T-cell (primary cell): ENCODE measurements at regions not wholly inside any gene's neighbourhood (a gene's known extent, or its start where the extent isn't known, plus 50 kb on each side); places are given as distances from the start of the nearest gene placed in this dataset.

Source experiments
- ATAC-seq, 4 experiments: fragments of 200-7000 bp in 3 of 4; fragments of 150-1000 bp in 1 of 4; cut with Tn5 transposase; replicated peaks in 1 of 4; 1 replicate in 3 of 4; 2 replicates in 1 of 4; pipeline ENCODE4 v1.10.0; 2021; ENCODE audit warnings: moderate library complexity in 3 of 4, mild to moderate bottlenecking in 2 of 4, moderate number of reproducible peaks in 1 of 4
- CTCF ChIA-PET, 2 donors: fragments of 300-600 bp; sonication (Branson Sonifier 250); formaldehyde crosslinking; loops; one replicate each; lab custom pipeline; 2022; ENCODE audit warnings: antibody characterized with exemption in 2 of 2; lab: Charles Lee
- POLR2A ChIA-PET, 2 donors: fragments of 300-600 bp; sonication (Branson Sonifier 250); formaldehyde crosslinking; loops; one replicate each; lab custom pipeline; 2022; ENCODE audit warnings: antibody characterized with exemption in 2 of 2; lab: Charles Lee
- DNase-seq, 35 experiments: peaks; one replicate each; pipeline versions ENCODE4 v3.0.0 to v3.0.0-alpha.2; 2013 to 2023
- H3K27ac ChIP-seq: one replicate; pipeline ENCODE4 v1.5.1; 2013; ENCODE audit warnings: low read length
- H3K27me3 ChIP-seq, 2 experiments: replicated peaks in 1 of 2; 1 replicate in 1 of 2; 2 replicates in 1 of 2; pipeline versions ENCODE4 v1.6.1 to v1.7.0; 2013; ENCODE audit warnings: low read length in 1 of 2, mixed read lengths in 1 of 2; ENCODE audit not compliant: control insufficient read depth in 2 of 2, insufficient read depth in 2 of 2; ENCODE audit errors: extremely low read depth in 1 of 2
- H3K36me3 ChIP-seq, 2 donors: 1 replicate in 1 of 2; 2 replicates in 1 of 2; pipeline versions ENCODE4 v1.6.1 to v1.7.0; 2013; ENCODE audit warnings: low read length in 1 of 2; ENCODE audit not compliant: control insufficient read depth in 2 of 2, insufficient read depth in 1 of 2; ENCODE audit errors: extremely low read depth in 1 of 2
- H3K4me1 ChIP-seq, 2 experiments: 1 replicate in 1 of 2; 2 replicates in 1 of 2; pipeline versions ENCODE4 v1.6.1 to v1.7.0; 2013; ENCODE audit warnings: low read length in 2 of 2, mixed read lengths in 1 of 2; ENCODE audit not compliant: insufficient read depth in 2 of 2, control insufficient read depth in 1 of 2; ENCODE audit errors: extremely low read depth in 1 of 2
- H3K4me3 ChIP-seq, 2 donors: 1 replicate in 1 of 2; 2 replicates in 1 of 2; pipeline versions ENCODE4 v1.5.1 to v1.7.0; 2013; ENCODE audit warnings: mild to moderate bottlenecking in 2 of 2, low read length in 1 of 2, moderate library complexity in 1 of 2; ENCODE audit not compliant: control insufficient read depth in 1 of 2; ENCODE audit errors: extremely low read depth in 1 of 2
- H3K9me3 ChIP-seq: 2 replicates; pipeline ENCODE4 v1.7.0; 2013
- H3K27ac Mint-ChIP-seq, 2 donors: one replicate each; pipeline ENCODE4 v1.8.0; 2020 to 2021; ENCODE audit warnings: mild to moderate bottlenecking in 2 of 2, mixed read lengths in 2 of 2
- H3K27me3 Mint-ChIP-seq, 2 donors: one replicate each; pipeline ENCODE4 v1.8.0; 2021 to 2022; ENCODE audit warnings: mixed read lengths in 2 of 2
- H3K36me3 Mint-ChIP-seq: one replicate; pipeline ENCODE4 v1.8.0; 2021; ENCODE audit warnings: mixed read lengths
- H3K4me1 Mint-ChIP-seq, 3 donors: one replicate each; pipeline ENCODE4 v1.8.0; 2020 to 2022; ENCODE audit warnings: mixed read lengths in 3 of 3, mild to moderate bottlenecking in 1 of 3
- H3K4me3 Mint-ChIP-seq, 3 donors: one replicate each; pipeline ENCODE4 v1.8.0; 2020 to 2022; ENCODE audit warnings: mild to moderate bottlenecking in 3 of 3, mixed read lengths in 3 of 3, moderate library complexity in 3 of 3
- H3K9me3 Mint-ChIP-seq, 3 donors: one replicate each; pipeline ENCODE4 v1.8.0; 2020 to 2022; ENCODE audit warnings: mixed read lengths in 3 of 3
- WGBS: methylation state at CpG from one replicate; pipeline ENCODE4 v1.1.5; 2013; ENCODE audit warnings: missing lambda C conversion rate; ENCODE audit not compliant: insufficient coverage; 5-methylcytosine and 5-hydroxymethylcytosine counted together

DNA sequence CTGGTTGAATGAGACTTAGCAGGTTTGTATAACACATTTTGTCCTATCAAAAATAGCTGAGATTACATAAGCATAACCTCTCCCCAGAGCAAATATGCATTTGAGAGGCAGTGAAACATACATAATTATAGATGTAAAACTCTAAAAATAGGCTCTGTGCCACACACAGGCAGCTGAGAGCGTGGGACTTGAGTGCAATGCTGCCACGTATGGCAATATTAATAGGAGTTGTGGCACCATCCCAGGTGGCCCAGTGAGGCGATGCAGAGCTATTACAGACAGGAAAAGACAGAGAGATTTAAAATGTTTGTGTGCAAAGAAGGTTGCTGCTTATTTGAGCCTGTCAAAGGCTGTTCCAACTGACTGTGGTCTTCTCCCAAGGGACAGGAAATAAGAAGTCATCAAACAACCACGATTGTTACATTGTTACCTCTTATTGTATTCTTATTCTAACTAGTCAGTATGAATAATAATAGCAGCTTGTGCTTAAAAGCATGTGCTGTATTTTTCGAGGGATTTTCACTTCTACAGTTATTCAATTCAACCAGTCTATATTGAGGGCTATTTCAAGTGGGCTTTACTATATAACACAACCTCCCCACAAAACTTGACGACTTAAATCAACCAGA, 116.5 kb downstream of the SALL1 start:
- no peak overlapping the region for H3K27ac ChIP-seq
- no peaks in the 10 kb centered on the region for H3K4me1 ChIP-seq
- no peaks in the 10 kb centered on the region for H3K9me3 Mint-ChIP-seq
- no peak for DNase-seq
- H3K27me3 ChIP-seq, result peaks cover 0 to 2% of the 10 kb centered on the region in 2 experiments
- WGBS, result 63% methylated on average over 2 of the region's 6 CpGs
- H3K4me3 ChIP-seq, result no peak overlapping the region
- H3K4me1 Mint-ChIP-seq, result no peaks in the 10 kb centered on the region
- H3K9me3 ChIP-seq, result no peaks in the 10 kb centered on the region
- H3K27me3 Mint-ChIP-seq, result peaks cover 12% of the 10 kb centered on the region in 2 donors
- no peak overlapping the region for H3K27ac Mint-ChIP-seq
- no peaks in the 10 kb centered on the region for H3K36me3 ChIP-seq
- H3K4me3 Mint-ChIP-seq, result no peak overlapping the region
- ChIA-PET CTCF (no interaction called here), POLR2A (no interaction called here)
- H3K36me3 Mint-ChIP-seq, result no peaks in the 10 kb centered on the region
- ATAC-seq, result no peak

GRCh38 chr16:51031598-51031997, 119.5 kb downstream of the SALL1 start:
- no peak overlapping the region for H3K4me3 Mint-ChIP-seq
- DNase-seq (no peak), ATAC-seq (no peak)
- no peaks in the 10 kb centered on the region for H3K36me3 ChIP-seq
- H3K9me3 ChIP-seq, result no peaks in the 10 kb centered on the region
- no peaks in the 10 kb centered on the region for H3K4me1 ChIP-seq
- H3K36me3 Mint-ChIP-seq, result no peaks in the 10 kb centered on the region
- ChIA-PET POLR2A (no interaction called here), CTCF (no interaction called here)
- peaks cover 0 to 3% of the 10 kb centered on the region in 2 experiments for H3K27me3 ChIP-seq
- WGBS, result 91% methylated on average over 3 of the region's 4 CpGs
- H3K4me3 ChIP-seq, result no peak overlapping the region
- H3K27me3 Mint-ChIP-seq, result peaks cover 0 to 11% of the 10 kb centered on the region in 2 donors
- H3K9me3 Mint-ChIP-seq, result no peaks in the 10 kb centered on the region
- H3K27ac Mint-ChIP-seq, result no peak overlapping the region
- H3K27ac ChIP-seq, result no peak overlapping the region
- no peaks in the 10 kb centered on the region for H3K4me1 Mint-ChIP-seq

DNA sequence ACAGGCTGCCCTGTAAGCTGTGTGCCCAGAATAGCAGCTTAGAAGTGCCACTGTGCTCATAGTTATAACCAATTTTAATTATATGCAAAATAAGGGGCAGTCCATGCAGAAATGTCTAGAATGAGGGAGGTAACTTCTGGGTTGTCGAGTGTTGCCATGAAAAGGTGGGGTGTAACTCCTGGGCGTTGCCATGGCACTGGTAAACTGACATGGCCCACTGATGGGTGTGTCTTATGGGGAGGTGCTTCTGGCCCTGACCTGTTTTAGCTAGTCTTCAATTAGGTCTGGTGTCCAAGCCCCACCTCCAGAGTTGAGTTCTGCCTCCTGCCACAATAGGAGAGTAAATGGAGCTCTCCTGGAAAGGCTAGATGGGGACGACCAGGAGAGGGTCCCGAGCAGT, 120.6 kb downstream of the SALL1 start:
- POLR2A ChIA-PET, result no interaction called here
- DNase-seq, result no peak
- Mint-ChIP-seq H3K9me3 (peaks cover 0 to 2% (median 0%) of the 10 kb centered on the region in 3 donors), H3K4me3 (no peak overlapping the region), H3K27ac (no peak overlapping the region), H3K36me3 (no peaks in the 10 kb centered on the region), H3K27me3 (peaks cover 0 to 15% of the 10 kb centered on the region in 2 donors), H3K4me1 (no peaks in the 10 kb centered on the region)
- H3K4me3 ChIP-seq, result no peak overlapping the region
- 44% methylated on average over 3 of the region's 4 CpGs for WGBS
- H3K36me3 ChIP-seq, result no peaks in the 10 kb centered on the region
- no peak overlapping the region for H3K27ac ChIP-seq
- no peak for ATAC-seq
- H3K9me3 ChIP-seq, result no peaks in the 10 kb centered on the region
- no peaks in the 10 kb centered on the region for H3K4me1 ChIP-seq
- peaks cover 0 to 3% of the 10 kb centered on the region in 2 experiments for H3K27me3 ChIP-seq
- CTCF ChIA-PET, result no interaction called here

DNA sequence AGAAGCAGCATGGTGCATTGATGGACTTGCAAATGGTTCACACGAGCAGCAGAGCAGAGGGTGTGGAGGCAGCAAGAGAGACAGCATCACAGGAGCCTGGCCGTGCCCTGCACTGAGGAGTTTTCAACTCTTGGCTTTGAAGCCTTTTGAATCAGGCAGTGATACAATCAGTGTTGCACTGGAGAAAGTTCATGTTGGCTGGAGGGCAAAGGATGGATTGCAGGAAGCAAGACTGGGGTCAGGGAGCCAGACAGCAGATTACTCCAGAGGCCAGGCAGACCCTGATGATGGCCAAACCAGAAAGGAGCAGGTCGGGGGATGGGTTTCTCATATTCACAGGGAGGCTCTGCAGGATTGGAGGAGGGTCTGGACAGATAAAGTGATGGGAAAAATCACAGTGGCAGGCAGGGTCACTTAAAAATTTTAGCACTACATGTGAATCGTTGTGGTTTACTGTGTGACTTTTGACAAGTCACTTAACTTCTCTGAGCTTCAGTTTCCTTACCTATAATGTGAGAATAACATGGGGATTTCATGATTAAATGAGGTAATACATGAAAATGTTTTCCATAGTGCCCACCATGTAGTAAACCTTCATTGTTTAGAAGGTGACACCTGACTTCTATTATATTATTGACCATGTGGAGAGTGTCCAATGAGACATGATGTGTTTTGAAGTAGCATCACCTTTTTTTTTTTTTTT, 125.3 kb downstream of the SALL1 start:
- Mint-ChIP-seq H3K4me1 (no peaks in the 10 kb centered on the region), H3K27me3 (peaks cover 6 to 11% of the 10 kb centered on the region in 2 donors), H3K27ac (no peak overlapping the region), H3K36me3 (no peaks in the 10 kb centered on the region), H3K4me3 (no peak overlapping the region), H3K9me3 (peaks cover 0 to 5% (median 0%) of the 10 kb centered on the region in 3 donors)
- Histone ChIP-seq H3K27ac (no peak overlapping the region), H3K27me3 (peaks cover 0 to 7% of the 10 kb centered on the region in 2 experiments), H3K4me1 (no peaks in the 10 kb centered on the region), H3K9me3 (no peaks in the 10 kb centered on the region), H3K36me3 (no peaks in the 10 kb centered on the region), H3K4me3 (no peak overlapping the region)
- no peak for DNase-seq
- ChIA-PET POLR2A (no interaction called here), CTCF (no interaction called here)
- 43% methylated on average over 3 of the region's 4 CpGs for WGBS
- no peak for ATAC-seq

DNA sequence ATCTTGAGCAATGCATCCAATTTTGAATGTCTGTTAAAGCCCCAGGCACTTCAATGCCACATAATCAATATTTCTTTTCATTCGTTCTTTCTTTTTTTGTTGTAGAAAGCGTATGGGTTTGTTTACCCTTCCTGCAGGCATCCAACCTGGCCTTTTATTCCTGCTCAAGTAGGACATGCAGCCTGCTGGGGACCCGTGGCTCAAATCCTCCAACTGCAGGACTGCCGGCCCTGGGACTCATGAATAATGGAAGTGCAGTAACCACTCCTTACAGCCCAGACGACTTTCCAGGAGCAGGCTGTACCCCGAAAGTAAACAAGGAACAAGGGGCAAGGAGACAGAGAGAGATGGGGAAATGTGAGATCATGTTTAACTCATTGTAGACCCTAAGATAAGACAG, 126.4 kb downstream of the SALL1 start:
- Histone ChIP-seq H3K27me3 (peaks cover 0 to 9% of the 10 kb centered on the region in 2 experiments), H3K4me3 (no peak overlapping the region), H3K9me3 (no peaks in the 10 kb centered on the region), H3K36me3 (no peaks in the 10 kb centered on the region), H3K27ac (no peak overlapping the region), H3K4me1 (no peaks in the 10 kb centered on the region)
- CTCF ChIA-PET, result no interaction called here
- H3K4me3 Mint-ChIP-seq, result no peak overlapping the region
- DNase-seq (no peak), ATAC-seq (no peak)
- H3K9me3 Mint-ChIP-seq, result peaks cover 0 to 5% (median 0%) of the 10 kb centered on the region in 3 donors
- POLR2A ChIA-PET, result no interaction called here
- 17% methylated on average over 1 of the region's 6 CpGs for WGBS
- H3K27me3 Mint-ChIP-seq, result peaks cover 6 to 15% of the 10 kb centered on the region in 2 donors
- H3K4me1 Mint-ChIP-seq, result no peaks in the 10 kb centered on the region
- H3K36me3 Mint-ChIP-seq, result no peaks in the 10 kb centered on the region
- H3K27ac Mint-ChIP-seq, result no peak overlapping the region

- Histone ChIP-seq H3K4me1 (no peaks in the 10 kb centered on the region), H3K9me3 (no peaks in the 10 kb centered on the region), H3K27ac (no peak overlapping the region), H3K36me3 (no peaks in the 10 kb centered on the region), H3K27me3 (peaks cover 0 to 10% of the 10 kb centered on the region in 2 experiments), H3K4me3 (no peak overlapping the region)
- ChIA-PET CTCF (no interaction called here), POLR2A (no interaction called here)
- H3K9me3 Mint-ChIP-seq, result peaks cover 0 to 5% (median 0%) of the 10 kb centered on the region in 3 donors
- no peak overlapping the region for H3K4me3 Mint-ChIP-seq
- H3K36me3 Mint-ChIP-seq, result no peaks in the 10 kb centered on the region
- no peaks in the 10 kb centered on the region for H3K4me1 Mint-ChIP-seq
- ATAC-seq (no peak), DNase-seq (no peak)
- H3K27ac Mint-ChIP-seq, result no peak overlapping the region
- WGBS, result no CpG with 5 or more reads among the region's 5 CpGs
- peaks cover 6 to 19% of the 10 kb centered on the region in 2 donors for H3K27me3 Mint-ChIP-seq
These were observed 128.1 kb downstream of the SALL1 start for GRCh38 chr16:51022955-51023354.
